Liver (tissue), 3 donors: ENCODE measurements at regions not wholly inside any gene's neighbourhood (a gene's known extent, or its start where the extent isn't known, plus 50 kb on each side); places are given as distances from the start of the nearest gene placed in this dataset.

Experiments used
- ATF3 ChIP-seq: IDR thresholded peaks from 2 replicates; pipeline ENCODE4 v1.6.1; 2016; ENCODE audit warnings: antibody characterized with exemption
- CTCF ChIP-seq: fragments of 150-350 bp; IDR thresholded peaks from 2 replicates; pipeline ENCODE4 v1.5.1; 2017; ENCODE audit warnings: improper control_type of control experiment, low read depth, low read length; ENCODE audit not compliant: missing input control
- EGR1 ChIP-seq, 2 donors: IDR thresholded peaks; 2 replicates each; pipeline ENCODE4 v1.6.1; 2016 to 2018; ENCODE audit warnings: antibody characterized with exemption in 2 of 2, low read depth in 2 of 2
- GABPA ChIP-seq, 2 donors: IDR thresholded peaks in 1 of 2; conservative IDR thresholded peaks in 1 of 2; 2 replicates each; pipeline ENCODE4 v1.6.1; 2016; ENCODE audit warnings: antibody characterized with exemption in 2 of 2, mild to moderate bottlenecking in 1 of 2, moderate library complexity in 1 of 2
- MAX ChIP-seq: IDR thresholded peaks from 2 replicates; pipeline ENCODE4 v1.6.1; 2016; ENCODE audit warnings: antibody characterized with exemption
- NR2F2 ChIP-seq: IDR thresholded peaks from 2 replicates; pipeline ENCODE4 v1.6.1; 2016; ENCODE audit warnings: antibody characterized with exemption
- RAD21 ChIP-seq, 2 donors: IDR thresholded peaks; 2 replicates each; pipeline ENCODE4 v1.6.1; 2016; ENCODE audit warnings: antibody characterized with exemption in 2 of 2, mild to moderate bottlenecking in 2 of 2
- SP1 ChIP-seq: IDR thresholded peaks from 2 replicates; pipeline ENCODE4 v1.6.1; 2018; ENCODE audit warnings: antibody characterized with exemption, mild to moderate bottlenecking
- TAF1 ChIP-seq: conservative IDR thresholded peaks from 2 replicates; pipeline ENCODE4 v1.6.1; 2016; ENCODE audit warnings: antibody characterized with exemption, mild to moderate bottlenecking
- YY1 ChIP-seq: IDR thresholded peaks from 2 replicates; pipeline ENCODE4 v1.6.1; 2016; ENCODE audit warnings: antibody characterized with exemption, mild to moderate bottlenecking
- ZBTB33 ChIP-seq: IDR thresholded peaks from 2 replicates; pipeline ENCODE4 v1.6.1; 2016; ENCODE audit warnings: antibody characterized with exemption
- donor health status: healthy.
- donor health status: healthy.

- TF ChIP-seq ATF3: no peak
- no peak for TF ChIP-seq CTCF
- no peak for TF ChIP-seq YY1
- no peak for TF ChIP-seq MAX
- TF ChIP-seq RAD21 (IDR thresholded peaks at IDR 0.05): no peak
- TF ChIP-seq TAF1: no peak
- TF ChIP-seq GABPA (IDR thresholded peaks at IDR 0.05 in 1 of 2, conservative IDR thresholded peaks at IDR 0.05 in 1 of 2): no peak
- TF ChIP-seq NR2F2: no peak
- no peak for TF ChIP-seq ZBTB33
- TF ChIP-seq EGR1 (IDR thresholded peaks at IDR 0.05; ENCODE audit: low read depth in 2 of 2): no peak
- TF ChIP-seq SP1: no peak
Measured at GRCh38 chr16:8430401-8430800, 159.9 kb downstream of the TMEM114 start.
